ENCODE measurements at regions not wholly inside any gene's neighbourhood (a gene's known extent, or its start where the extent isn't known, plus 50 kb on each side); places are given as distances from the start of the nearest gene placed in this dataset.
"Not testable (repeated sequence)": the region's sequence is repeated elsewhere in the genome, so short reads cannot be mapped to it uniquely, and the experiment has no call there.

- in situ Hi-C loops (cut with MboI; ENCODE audit: low sequenced_read_pairs): no loop called here
Measured at GRCh38 chr6:168863467-168863866, 390.2 kb downstream of the THBS2 start.

- in situ Hi-C loops (cut with MboI; ENCODE audit: low sequenced_read_pairs): no loop called here
Measured at GRCh38 chr6:168862346-168862980, 391.2 kb downstream of the THBS2 start.

- in situ Hi-C loops (cut with MboI; ENCODE audit: low sequenced_read_pairs): no loop called here
Measured at GRCh38 chr6:168860987-168861386, 392.7 kb downstream of the THBS2 start.

- in situ Hi-C loops (cut with MboI; ENCODE audit: low sequenced_read_pairs): no loop called here
Measured at GRCh38 chr6:168860341-168860740, 393.3 kb downstream of the THBS2 start.

- in situ Hi-C loops (cut with MboI; ENCODE audit: low sequenced_read_pairs): no loop called here
Measured at GRCh38 chr6:168858926-168859325, 394.7 kb downstream of the THBS2 start.

- in situ Hi-C loops (cut with MboI; ENCODE audit: low sequenced_read_pairs): no loop called here
Measured at GRCh38 chr6:168856914-168857313, 396.7 kb downstream of the THBS2 start.

GRCh38 chr6:168852376-168852884 lies 401.2 kb downstream of the THBS2 start:
- in situ Hi-C loops (cut with MboI; ENCODE audit: low sequenced_read_pairs): no loop called here

GRCh38 chr6:168851460-168852375 lies 401.9 kb downstream of the THBS2 start:
- in situ Hi-C loops (cut with MboI; ENCODE audit: low sequenced_read_pairs): no loop called here

GRCh38 chr6:168850027-168850736 lies 403.5 kb downstream of the THBS2 start:
- in situ Hi-C loops (cut with MboI; ENCODE audit: low sequenced_read_pairs): not testable (repeated sequence)

- in situ Hi-C loops (cut with MboI; ENCODE audit: low sequenced_read_pairs): no loop called here
Measured at GRCh38 chr6:168849459-168849858, 404.2 kb downstream of the THBS2 start.

- in situ Hi-C loops (cut with MboI; ENCODE audit: low sequenced_read_pairs): no loop called here
Measured at GRCh38 chr6:168848797-168849196, 404.8 kb downstream of the THBS2 start.

GRCh38 chr6:168844821-168845609 lies 404.0 kb downstream of the SMOC2 start:
- in situ Hi-C loops (cut with MboI; ENCODE audit: low sequenced_read_pairs): no loop called here

- in situ Hi-C loops (cut with MboI; ENCODE audit: low sequenced_read_pairs): not testable (repeated sequence)
Measured at GRCh38 chr6:168842632-168843212, 401.7 kb downstream of the SMOC2 start.

GRCh38 chr6:168841609-168842278 lies 400.8 kb downstream of the SMOC2 start:
- in situ Hi-C loops (cut with MboI; ENCODE audit: low sequenced_read_pairs): no loop called here

GRCh38 chr6:168840932-168841331 lies 399.9 kb downstream of the SMOC2 start:
- in situ Hi-C loops (cut with MboI; ENCODE audit: low sequenced_read_pairs): not testable (repeated sequence)

GRCh38 chr6:168840299-168840698 lies 399.3 kb downstream of the SMOC2 start:
- in situ Hi-C loops (cut with MboI; ENCODE audit: low sequenced_read_pairs): not testable (repeated sequence)

GRCh38 chr6:168838037-168838399 lies 397.0 kb downstream of the SMOC2 start:
- in situ Hi-C loops (cut with MboI; ENCODE audit: low sequenced_read_pairs): no loop called here

- in situ Hi-C loops (cut with MboI; ENCODE audit: low sequenced_read_pairs): no loop called here
Measured at GRCh38 chr6:168837254-168838036, 396.5 kb downstream of the SMOC2 start.

- in situ Hi-C loops (cut with MboI; ENCODE audit: low sequenced_read_pairs): no loop called here
Measured at GRCh38 chr6:168835991-168836390, 395.0 kb downstream of the SMOC2 start.

Data from HL-60/S4 (cell line).